PFSK-1 (cell line): ENCODE measurements at regions not wholly inside any gene's neighbourhood (a gene's known extent, or its start where the extent isn't known, plus 50 kb on each side); places are given as distances from the start of the nearest gene placed in this dataset.

Experiments
- FOXP2 ChIP-seq: optimal IDR thresholded peaks from 2 replicates; pipeline ENCODE3; 2011; ENCODE audit warnings: borderline replicate concordance, control low read depth, inconsistent platforms; ENCODE audit not compliant: insufficient read depth; ENCODE audit errors: extremely low read length, extremely low read depth
- POLR2AphosphoS5 ChIP-seq: IDR thresholded peaks from 2 replicates; pipeline ENCODE4 v1.6.1; 2012; ENCODE audit warnings: low read depth, mild to moderate bottlenecking, control low read depth, low read length, moderate library complexity
- REST ChIP-seq, 2 experiments: IDR thresholded peaks; 2 replicates each; pipeline versions ENCODE4 v1.6.1 to v1.8.0; 2011 to 2012; ENCODE audit warnings: low read depth in 2 of 2, low read length in 2 of 2, control low read depth in 1 of 2, inconsistent platforms in 1 of 2, mild to moderate bottlenecking in 1 of 2, moderate library complexity in 1 of 2; ENCODE audit not compliant: insufficient read depth in 1 of 2
- SIN3A ChIP-seq: IDR thresholded peaks from 2 replicates; pipeline ENCODE4 v1.6.1; 2012; ENCODE audit warnings: mild to moderate bottlenecking, low read length, moderate library complexity, borderline replicate concordance; ENCODE audit not compliant: insufficient read depth
- TAF1 ChIP-seq: IDR thresholded peaks from 2 replicates; pipeline ENCODE4 v1.6.1; 2012; ENCODE audit warnings: low read length, control low read depth, borderline replicate concordance; ENCODE audit not compliant: insufficient read depth

- TF ChIP-seq SIN3A (no peak), REST (IDR thresholded peaks at IDR 0.05; ENCODE audit: insufficient read depth in 1 of 2, low read depth in 2 of 2, low read length in 2 of 2) (no peak), FOXP2 (no peak), POLR2AphosphoS5 (no peak), TAF1 (no peak)
These were observed 512.1 kb downstream of the MAN2A1 start for GRCh38 chr5:110201791-110202190.

- TF ChIP-seq SIN3A (no peak), POLR2AphosphoS5 (no peak), REST (IDR thresholded peaks at IDR 0.05; ENCODE audit: insufficient read depth in 1 of 2, low read depth in 2 of 2, low read length in 2 of 2) (no peak), TAF1 (no peak), FOXP2 (no peak)
These were observed 513.9 kb downstream of the MAN2A1 start for GRCh38 chr5:110203661-110204060.

- no peak for TF ChIP-seq TAF1
These were observed 517.1 kb downstream of the TMEM232 start for GRCh38 chr5:110209401-110209800.

- TF ChIP-seq TAF1: no peak
- no peak for TF ChIP-seq SIN3A
- TF ChIP-seq POLR2AphosphoS5: no peak
- no peak for TF ChIP-seq FOXP2
- no peak for TF ChIP-seq REST (IDR thresholded peaks at IDR 0.05; ENCODE audit: insufficient read depth in 1 of 2, low read depth in 2 of 2, low read length in 2 of 2)
These were observed 507.5 kb downstream of the TMEM232 start for GRCh38 chr5:110218981-110219380.

GRCh38 chr5:110219769-110220168 lies 506.7 kb downstream of the TMEM232 start:
- no peak for TF ChIP-seq POLR2AphosphoS5
- no peak for TF ChIP-seq TAF1
- no peak for TF ChIP-seq FOXP2
- TF ChIP-seq REST (IDR thresholded peaks at IDR 0.05; ENCODE audit: insufficient read depth in 1 of 2, low read depth in 2 of 2, low read length in 2 of 2): no peak
- TF ChIP-seq SIN3A: no peak
